HG03175 (cell line): ENCODE measurements at regions not wholly inside any gene's neighbourhood (a gene's known extent, or its start where the extent isn't known, plus 50 kb on each side); places are given as distances from the start of the nearest gene placed in this dataset.
"Not testable (repeated sequence)": the region's sequence is repeated elsewhere in the genome, so short reads cannot be mapped to it uniquely, and the experiment has no call there.

Source experiments
- ATAC-seq: cut with Tn5 transposase; IDR thresholded peaks from one replicate; pipeline ENCODE4 v1.9.1; 2021; ENCODE audit warnings: mild to moderate bottlenecking, moderate library complexity; ENCODE audit not compliant: unreplicated experiment

DNA sequence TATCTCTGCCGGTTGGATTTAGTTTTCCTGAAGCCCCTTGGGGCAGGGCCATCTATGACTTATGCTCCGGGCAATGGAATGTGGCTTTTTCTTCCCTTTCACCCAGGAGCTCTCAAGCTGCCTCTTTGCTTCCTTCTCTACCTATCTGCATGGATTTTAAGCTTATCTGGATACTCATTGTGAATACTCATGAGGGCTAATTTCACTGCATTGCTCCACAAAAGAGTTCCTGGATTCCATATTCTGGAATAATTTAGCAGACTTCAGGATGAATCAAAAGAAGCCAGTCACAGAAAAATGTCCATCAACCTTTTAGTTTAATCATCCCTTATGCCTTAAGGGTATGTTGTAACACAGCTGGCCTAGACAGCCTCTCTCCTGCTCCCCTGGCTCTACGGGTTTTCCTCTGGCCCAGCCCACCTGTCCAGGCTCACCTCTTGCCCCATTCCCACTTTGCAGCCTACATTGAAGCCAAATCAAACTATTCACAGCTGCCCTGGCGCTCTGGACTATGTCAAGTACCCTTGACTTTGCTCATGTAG, 122.8 kb upstream of the RMDN2 start:
- no peak for ATAC-seq

DNA sequence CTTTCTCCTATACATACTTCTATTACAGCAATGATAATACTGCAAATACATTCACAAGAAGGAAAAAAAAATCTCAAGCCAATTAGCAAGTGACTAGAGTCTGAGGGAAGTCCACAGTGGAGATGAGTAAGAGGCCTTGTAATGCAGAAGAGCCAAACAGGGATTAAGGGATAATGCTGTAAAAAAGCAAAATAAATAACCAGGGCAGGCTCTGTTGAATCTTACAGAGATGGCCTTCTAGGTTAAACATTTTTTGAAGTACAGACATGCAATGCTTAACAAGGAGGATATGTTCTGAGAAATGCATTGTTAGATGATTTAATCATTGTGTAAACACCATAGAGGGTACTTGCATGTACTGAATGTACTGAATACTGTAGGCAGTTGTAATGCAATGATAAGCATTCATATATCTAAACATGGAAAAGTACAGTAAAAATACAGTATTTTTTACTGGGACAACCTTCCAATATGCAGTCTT, 122.1 kb upstream of the RMDN2 start:
- no peak for ATAC-seq

DNA sequence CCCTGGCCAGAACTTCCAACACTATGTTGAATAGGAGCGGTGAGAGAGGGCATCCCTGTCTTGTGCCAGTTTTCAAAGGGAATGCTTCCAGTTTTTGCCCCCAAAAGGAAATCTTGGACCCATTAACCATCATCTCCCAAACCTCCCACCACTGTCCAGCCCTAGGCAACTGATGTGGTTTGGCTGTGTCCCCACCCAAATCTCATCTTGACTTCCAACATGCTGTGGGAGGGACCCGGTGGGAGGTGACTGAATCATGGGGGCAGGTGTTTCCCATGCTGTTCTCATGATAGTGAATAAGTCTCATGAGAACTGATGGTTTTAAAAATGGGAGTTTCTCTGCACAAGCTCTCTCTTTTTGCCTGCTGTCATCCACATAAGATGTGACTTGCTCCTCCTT, 119.1 kb upstream of the RMDN2 start:
- ATAC-seq: not testable (repeated sequence)

DNA sequence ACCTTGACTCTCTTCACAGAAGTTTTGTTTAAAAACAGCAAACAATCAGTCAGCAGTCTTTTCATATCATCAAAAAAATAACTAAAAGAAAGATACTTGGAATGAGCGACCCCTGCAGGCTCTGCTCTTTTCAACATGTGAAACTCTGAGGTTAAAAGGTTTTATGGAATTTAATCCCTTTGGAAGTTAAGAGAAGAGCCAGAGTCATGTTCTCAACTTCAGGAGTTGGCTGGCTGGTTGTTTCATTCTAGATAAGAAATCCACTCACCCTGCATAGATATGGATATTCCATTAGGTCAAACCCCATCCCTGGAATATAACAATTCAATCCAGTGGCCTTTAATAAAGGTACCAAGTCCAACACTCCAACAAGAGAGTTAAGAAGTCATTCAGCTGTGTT, 115.6 kb upstream of the RMDN2 start:
- ATAC-seq: no peak

DNA sequence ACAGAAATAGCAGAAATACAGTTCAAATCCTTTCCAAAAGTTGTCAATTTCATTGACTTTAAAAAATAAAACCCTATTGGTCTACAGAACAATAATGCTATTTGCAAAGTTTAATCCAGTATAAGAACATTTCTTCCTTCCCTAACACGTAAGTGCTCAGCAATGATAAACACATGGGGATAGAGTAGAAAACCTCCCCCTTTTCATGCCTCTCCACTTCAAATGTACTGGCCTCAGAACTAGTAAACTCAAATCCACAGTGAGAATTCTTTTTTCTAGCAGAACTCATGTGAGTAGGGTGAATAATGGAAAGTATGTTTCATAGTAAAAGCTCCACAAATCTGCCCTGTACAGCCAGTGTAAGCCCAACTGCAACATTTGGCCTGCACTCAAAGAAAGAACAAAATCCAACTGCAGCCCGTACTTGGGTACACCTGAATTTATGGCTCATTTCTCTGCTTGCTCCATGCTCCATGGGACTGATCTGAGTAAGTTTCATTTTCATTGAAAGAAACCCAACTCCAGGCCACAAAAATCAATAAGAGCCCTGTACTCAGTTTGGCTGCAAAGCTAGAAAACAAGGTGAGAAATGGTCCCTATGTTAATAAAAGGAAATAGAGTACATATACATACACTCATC, 115.0 kb upstream of the RMDN2 start:
- ATAC-seq: no peak

DNA sequence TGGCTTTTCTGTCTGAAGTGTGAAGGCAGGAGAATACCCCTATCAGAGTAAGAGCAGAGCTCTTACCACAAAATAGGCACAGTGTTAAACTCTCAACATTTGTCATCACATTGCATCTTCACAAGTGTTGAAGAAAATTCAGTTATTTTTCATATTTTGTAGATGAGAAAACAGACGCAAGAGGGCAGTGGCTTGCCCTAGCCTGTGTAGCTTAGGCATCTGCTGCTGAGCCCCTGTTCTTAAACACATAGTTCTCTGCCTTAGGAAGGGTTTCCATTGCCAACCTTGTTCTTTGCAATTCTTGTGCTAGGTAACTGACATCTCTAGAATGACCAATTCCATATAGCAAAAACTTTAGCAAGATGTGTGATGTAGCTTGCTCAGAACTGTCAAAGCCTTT, 112.7 kb upstream of the RMDN2 start:
- no peak for ATAC-seq

DNA sequence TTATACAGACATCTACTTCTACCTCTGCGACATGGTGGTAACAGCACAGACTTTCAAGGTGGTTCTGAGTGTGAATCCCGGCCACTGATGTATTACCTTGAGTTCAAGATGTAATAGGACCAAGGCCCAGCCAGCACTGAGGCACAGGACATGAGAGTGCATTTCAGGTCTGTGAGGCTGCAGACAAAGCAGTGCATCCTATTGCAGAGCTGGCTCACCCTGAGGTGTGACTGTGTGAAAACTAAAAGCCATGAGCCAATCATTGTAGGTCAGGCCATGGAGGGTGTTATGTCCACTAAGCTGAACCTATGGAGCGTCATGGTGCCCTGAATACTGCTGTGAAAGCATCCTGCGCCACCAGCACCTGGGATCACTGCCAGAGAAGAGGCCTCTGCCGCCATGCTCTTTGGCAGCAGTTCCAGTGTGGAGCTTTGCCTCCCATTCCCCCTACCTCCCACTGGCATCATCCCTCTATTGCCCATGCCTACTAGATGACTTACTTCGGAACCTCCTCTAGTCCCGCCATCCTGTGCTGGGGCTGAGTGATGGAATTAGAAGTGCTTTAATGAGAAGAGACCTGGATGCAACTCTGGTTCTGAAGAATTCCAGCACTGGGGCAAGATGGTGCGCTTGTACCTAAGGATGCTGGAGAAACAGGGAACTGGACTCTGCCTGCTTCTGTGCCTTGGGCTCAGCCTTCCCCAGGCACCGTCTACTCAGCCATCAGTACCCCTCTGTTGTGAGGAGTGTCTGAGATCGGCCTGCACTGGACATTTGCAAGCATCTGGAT, 112.0 kb upstream of the RMDN2 start:
- no peak for ATAC-seq

DNA sequence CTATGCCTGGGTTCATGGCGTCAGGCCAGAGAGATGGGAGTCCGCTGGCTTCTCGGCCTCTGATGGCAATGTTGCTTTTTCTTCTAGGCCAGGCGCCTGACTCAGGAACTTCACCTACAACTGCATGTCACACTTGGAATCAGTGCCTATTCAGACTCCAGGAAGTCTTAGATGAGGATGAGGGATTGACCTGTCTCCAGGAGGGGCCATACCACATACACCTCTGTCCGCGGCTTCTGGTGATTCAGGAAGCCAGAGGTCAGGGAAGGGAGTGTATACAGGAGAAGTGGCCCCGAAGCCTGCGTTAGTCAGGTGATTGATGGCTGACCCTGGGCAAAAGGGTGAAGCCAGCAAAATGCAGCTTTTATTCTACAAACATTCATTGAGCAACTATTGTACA, 109.1 kb upstream of the RMDN2 start:
- ATAC-seq: no peak

DNA sequence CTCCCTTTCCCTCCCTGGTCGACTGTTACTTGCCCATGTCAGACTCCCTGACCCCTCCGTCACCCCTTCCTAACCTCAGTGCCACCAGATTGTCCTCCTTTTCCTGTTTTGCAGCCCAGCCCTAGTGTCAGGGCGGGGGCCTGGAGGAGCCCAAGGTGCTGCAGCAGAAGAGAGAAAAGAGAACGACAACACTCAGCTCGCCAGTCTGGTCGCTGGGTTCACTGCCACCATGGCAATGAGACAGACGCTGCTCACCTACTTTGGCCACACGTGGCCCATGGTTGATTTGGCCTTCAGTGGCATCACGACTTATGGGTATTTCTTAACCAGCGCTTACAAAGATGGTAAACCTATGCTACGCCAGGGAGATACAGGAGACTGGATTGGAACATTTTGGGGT, 108.4 kb upstream of the RMDN2 start:
- no peak for ATAC-seq

DNA sequence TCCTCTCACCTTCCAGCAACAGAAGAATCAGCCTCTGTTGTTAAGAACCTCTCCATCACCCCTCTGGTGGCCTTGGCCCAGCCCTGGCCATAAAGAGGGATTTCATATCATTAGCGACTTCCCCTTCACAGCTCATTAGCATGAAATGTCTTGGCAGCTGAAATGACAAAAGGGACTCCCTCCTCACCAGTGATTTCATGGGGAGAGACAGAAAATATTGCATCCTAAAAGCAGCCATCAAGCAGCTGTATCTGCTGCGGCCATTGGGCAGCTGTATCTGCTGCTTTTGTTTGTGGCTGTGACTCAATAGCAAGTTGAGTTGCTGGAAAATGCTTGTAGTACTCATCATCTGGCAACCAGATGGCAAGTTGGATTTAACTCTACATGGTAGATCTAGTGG, 105.9 kb upstream of the RMDN2 start:
- no peak for ATAC-seq

DNA sequence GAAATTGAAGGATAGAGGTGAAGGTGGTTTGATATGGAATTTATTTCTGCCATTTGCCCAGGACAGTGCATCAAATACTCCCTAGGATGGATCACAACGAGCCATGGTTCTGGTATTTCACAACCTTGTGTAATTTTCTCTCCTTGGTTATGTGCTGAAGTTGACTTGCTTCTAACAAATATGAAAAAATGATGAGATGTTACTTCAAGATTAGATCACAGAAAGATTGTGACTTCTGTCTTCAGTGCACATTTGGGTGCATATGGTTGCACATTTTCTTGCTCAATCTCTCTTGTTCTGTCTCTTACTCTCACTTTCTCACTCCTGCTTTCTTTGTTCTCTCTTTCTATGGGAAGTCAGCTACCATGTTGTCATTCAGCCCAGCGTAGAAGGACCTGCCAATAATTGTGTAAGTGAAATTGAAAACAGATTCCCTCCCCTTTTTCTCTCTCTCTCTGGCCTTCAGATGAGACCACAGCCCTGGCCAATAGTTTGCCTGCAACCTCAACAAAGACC, 104.6 kb upstream of the RMDN2 start:
- ATAC-seq: no peak

DNA sequence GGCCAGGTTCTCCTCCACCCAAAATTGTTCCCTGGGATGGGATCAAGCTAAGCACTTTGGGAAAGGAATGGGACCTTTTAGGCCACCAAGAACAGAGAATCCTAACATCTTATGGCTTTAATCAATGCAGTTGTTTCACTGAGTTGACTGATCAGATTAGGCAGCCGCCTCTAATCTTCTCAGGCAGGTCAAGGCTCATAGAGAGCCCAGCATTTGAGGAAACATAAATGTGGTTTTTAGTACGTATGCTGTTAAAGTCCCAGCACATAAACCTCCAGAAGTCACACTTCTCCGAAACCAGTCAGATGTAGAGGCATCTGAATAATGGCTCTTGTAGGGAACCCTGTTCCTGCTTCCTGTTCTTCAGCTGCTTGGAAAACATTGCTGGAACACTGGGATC, 99.5 kb upstream of the RMDN2 start:
- no peak for ATAC-seq

DNA sequence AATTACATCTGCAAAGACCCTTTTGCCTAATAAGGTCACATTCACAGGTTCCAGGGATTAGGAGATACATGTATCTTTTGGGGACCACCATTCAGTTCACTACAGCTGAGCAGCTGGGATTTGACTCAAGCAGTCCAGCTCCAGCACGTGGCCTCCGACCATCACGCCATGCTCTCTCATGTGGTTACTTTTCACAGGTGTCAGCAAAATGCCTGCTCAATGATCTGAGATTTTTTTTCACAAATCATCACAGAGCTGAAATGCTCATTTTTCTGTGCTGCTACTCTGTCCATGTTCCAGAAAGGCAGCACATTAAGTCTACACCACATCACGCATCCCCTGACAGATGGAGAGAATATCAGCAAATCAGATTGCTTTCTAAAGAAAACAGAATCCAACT, 98.5 kb upstream of the RMDN2 start:
- ATAC-seq: no peak

DNA sequence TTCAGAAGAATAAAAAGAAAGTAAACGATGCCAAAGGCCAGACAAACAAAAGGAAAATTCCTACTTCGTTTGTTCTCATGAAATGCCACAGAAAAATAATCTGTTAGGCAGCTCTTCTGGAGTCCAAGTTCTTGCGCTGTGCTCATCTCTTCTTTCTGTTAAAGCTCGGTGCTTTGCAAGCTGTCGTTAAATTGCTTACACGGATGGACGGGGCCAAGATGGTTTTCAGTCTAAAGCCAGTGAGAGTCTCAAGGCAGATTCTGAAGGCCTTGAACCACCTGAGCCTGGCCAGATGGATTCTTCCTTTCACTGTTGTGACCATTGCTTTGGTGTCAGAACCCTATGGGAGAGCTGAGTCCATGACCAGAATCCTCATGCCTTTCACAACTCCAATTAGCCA, 97.6 kb upstream of the RMDN2 start:
- ATAC-seq: no peak

DNA sequence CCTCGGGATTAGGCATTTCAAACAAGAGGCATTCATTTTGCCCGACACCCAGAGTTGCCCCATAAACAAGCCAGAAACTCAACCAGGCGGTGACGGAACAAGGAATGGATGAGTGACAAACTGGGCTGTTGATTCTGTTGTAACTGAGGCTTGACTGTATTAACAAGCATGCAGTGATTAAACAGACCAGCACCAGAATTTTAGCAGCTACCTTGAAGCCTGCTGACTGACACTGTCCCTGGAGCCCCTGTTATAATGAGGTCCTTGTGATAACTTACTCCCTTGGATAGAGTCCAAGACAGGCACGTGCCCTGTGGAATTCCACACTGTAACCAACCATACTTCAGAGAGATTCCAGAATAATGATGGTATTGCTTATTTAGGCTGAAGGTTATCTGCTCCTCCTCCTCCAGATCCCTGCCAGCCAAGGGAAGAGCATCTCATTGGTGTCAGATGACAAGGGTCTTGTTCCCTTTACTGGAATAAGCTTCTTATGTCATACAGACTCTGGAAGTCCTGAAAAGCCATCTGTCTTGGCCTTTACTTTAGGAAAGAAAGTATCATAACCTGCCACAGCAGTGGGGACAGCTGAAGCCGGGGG, 97.1 kb upstream of the RMDN2 start:
- no peak for ATAC-seq

DNA sequence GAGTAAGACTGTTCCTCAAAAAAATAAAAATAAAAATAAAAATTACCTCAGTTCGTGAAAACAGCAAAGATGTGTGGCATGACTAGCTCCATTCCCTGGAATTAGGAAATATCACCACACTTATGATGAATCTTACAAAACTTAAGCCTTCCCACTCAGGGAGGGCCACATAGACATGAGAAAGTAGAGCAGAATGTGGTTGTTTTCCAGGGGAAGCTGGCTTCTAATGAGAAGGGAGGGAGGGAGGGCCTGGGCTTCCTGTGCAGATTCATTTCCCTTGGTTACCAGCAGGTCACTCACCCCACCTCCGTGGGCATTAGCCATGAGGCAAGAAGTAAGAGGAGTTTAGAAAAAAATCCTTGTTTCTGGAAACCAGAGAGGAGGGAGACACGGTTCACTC, 95.9 kb upstream of the RMDN2 start:
- no peak for ATAC-seq

DNA sequence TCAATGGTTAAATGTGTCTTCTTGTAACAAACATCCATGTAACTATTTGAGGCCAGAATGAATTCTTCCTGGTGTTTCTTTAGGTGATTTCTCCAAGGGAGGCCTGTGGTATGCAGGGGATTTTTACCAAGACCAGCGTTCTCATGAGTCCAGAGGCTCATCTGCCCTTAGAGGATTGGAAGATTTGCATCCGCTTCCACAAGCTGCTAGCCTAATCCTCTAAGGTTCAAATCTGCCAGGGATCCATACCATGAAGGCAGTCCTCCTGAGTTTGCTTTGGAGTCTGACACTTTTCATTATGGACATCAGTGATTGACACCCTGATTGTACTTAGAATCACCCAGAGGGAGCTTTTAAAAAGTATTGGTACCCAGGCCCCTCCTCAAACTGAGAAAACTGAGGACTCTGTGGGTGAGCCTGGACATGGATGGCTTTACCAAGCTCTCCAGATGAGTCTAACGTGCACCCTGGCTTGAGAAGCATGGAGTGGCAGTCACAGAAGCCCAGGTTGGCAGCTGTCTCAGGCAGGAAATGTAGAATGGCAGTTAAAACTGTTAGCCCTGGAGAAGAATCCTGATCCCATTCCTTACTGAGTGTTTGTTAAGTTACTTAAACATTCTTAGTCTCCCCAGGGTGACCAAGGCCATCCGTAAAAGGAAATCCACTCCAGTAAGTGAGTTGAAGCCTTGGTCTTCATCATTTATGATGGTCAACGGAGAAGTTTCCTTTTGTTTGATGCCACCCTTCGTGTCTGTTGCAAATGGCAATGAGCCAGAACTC, 95.3 kb upstream of the RMDN2 start:
- no peak for ATAC-seq

DNA sequence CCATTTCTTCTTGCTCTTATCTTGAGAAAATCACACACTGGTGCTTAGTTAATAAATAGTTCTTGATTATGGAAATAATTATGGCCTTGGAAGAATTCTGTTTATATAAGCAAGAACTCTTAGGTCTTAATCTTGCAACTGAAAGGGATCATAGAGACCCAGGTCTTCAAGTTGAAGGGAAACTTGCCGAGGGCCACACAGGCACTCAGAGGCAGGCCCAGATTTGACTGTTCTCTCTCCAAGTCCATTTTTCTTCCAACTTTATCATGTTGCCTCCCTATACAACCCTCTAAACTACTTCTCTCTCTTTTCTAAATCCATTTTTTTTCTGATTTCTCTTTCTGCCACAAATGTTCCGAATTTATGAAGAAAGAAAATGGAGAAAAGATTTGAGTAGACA, 94.5 kb upstream of the RMDN2 start:
- no peak for ATAC-seq

DNA sequence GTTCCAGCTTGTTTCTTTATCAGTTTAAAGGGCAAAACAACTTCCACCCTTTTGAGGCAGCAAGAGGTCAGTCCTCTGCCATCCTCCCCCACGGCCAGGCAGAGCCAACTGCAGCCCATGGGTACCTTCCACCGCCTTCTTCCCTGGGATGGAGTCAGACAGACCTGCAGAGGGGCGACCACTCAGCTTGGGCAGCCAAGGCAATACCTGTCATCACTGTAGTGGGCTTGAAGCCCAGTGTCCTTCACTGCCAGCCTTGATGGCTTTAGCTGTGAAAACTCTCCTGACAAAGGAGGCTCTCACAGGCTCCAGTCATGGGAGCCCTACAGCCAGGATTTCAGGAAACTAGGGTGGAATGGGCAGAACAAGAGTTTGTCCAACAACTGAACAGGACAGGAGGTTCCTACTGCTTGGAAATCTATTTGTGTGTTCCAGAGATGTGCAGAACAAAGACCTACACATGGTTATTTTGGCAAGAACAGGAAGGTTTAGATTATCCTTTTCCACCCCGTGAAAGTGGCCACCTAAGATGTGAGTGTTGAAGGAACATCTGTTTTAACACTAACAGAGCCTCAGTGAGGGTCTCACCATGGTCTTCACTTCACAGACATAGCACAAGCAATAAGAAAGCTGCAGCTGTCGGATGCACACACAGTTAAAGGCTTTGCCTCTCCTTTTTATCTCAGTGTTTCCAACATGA, 93.9 kb upstream of the RMDN2 start:
- ATAC-seq: no peak

DNA sequence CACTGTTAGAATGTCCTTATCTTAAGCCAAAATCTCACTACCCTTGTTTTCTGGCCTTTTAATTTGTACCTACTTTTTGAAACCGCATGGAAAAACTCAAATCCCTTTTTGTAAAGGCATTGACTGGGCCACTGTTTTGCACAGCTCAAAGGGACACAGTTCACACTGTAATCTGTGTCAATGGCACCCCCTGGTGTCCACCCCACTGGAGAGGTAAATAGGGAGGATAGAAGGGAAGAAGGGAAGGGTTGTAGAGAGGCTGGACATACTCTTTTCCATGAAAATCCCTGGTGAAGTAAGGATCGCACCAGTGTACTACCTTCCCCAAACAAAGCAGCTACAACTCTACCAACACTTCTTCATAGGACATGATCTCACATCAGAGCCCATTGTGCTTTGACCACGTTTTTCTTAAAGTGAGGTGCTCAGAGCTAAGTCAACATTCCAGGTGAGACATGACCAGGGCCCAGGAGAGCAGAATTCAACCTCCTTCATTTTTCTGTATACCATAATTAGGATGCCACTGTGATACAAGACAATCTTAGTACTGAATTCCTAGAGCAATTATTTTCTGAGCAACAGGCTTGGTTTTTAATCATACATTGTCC, 92.4 kb upstream of the RMDN2 start:
- ATAC-seq: peak; percentile 65
